H1 (cell line): ENCODE measurements at regions not wholly inside any gene's neighbourhood (a gene's known extent, or its start where the extent isn't known, plus 50 kb on each side); places are given as distances from the start of the nearest gene placed in this dataset.

ENCODE experiments used
- JUND ChIP-seq: IDR thresholded peaks from 2 replicates; pipeline ENCODE4 v1.6.1; 2011; ENCODE audit warnings: mild to moderate bottlenecking, improper control_type of control experiment, low read length
- POLR2A ChIP-seq, 2 experiments: IDR thresholded peaks; 1 replicate in 1 of 2; 2 replicates in 1 of 2; pipeline ENCODE4 v1.6.1; 2011; ENCODE audit warnings: low read depth in 2 of 2, low read length in 2 of 2, mild to moderate bottlenecking in 2 of 2; ENCODE audit errors: control extremely low read depth in 1 of 2
- TF ChIP-seq, protein P1 (sequence below): IDR thresholded peaks from 2 replicates; pipeline ENCODE4 v1.6.1; 2011; ENCODE audit warnings: low read depth, mild to moderate bottlenecking, low read length; ENCODE audit not compliant: insufficient read depth

DNA sequence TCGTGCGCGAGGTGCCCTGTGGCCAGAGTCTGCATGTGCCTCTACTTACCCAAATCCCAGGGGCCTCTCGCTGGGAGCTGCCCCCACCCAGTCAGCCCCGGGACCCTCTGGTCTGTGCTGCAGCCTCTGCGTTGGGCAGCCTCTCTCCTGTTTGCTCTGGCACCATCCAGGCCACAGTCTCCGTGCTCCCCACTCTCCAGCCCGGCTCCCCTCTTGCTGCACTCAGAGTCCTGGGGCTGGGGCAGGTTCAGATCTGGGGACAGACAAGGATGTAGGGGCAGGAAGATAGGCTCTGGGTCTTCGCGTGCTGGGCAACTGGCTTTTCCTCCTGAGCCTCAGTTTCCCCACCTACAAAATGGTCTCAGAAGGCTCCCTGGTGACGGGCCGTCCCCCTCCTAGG lies 70.8 kb upstream of the GATA5 start:
- TF ChIP-seq JUND = no peak
- no peak for TF ChIP-seq POLR2A (IDR thresholded peaks at IDR 0.05; ENCODE audit: control extremely low read depth in 1 of 2, low read depth in 2 of 2, low read length in 2 of 2)
- TF ChIP-seq, protein P1, sequence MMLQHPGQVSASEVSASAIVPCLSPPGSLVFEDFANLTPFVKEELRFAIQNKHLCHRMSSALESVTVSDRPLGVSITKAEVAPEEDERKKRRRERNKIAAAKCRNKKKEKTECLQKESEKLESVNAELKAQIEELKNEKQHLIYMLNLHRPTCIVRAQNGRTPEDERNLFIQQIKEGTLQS = no peak
